EH (cell line): ENCODE measurements at regions not wholly inside any gene's neighbourhood (a gene's known extent, or its start where the extent isn't known, plus 50 kb on each side); places are given as distances from the start of the nearest gene placed in this dataset.
A peak's percentile ranks its signal among the peaks of the same experiment; 100 is the strongest.

Experiments used
- DNase-seq: peaks from one replicate; pipeline ENCODE4 v3.0.0-alpha.2; 2015; ENCODE audit warnings: low read depth

DNA sequence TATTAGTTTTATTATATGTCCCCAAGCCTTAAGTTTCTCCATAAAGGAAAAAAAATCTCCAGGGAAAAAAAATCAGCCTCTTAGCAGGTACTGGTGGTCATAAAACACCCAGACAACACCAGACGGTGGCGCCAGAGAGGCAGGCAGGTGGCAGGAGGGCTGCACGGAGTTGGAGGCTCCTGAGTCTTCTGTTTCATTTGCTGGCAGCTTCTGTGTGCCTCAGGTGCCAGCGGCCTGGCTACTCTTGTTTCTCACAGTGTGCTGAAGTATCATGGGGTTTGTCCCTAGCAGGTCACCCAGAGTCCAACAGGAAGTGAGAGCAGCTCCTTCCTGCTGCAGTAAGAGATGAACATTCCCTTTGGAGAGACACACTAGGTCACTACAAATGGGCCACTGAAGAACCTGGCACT lies 123.3 kb upstream of the GADD45A start:
- DNase-seq = peak; percentile 86

DNA sequence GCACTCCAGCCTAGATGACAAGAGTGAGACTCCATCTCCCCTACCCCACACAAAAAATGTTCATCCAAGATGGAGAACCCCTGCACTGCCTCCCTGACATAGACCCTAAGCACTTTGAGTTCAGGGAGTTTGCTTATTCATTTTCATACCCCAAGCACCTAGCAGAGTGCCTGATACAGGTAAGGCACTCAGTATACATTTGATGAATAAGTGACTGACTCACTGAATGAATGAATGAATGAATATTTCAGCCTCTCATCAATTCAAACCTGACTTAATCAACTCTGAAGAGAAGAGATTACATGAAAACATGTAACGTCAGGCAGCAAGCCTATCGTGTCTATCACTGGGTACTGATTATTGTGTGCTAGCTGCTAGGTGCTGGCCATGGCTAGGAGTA lies 121.3 kb upstream of the GADD45A start:
- DNase-seq = no peak

DNA sequence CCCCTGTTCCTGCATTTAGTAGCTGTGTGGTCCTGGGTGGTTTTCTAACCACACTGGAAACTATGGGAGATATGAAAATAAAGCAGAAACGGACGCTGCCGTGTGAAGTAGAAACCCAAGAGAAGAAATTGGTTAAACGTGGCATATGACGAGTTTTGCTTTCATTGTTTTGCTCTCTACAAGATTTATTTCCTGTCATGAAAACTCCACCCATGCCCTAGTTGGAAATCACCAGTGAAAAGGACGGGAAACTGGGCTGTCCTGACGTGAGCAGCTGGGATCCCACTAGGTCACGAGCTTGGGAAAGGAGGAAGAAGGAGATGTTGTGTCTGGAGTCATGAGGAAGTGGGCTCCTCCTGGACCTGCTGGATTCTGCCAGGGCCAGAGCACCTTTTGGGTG lies 120.8 kb upstream of the GADD45A start:
- DNase-seq = no peak

DNA sequence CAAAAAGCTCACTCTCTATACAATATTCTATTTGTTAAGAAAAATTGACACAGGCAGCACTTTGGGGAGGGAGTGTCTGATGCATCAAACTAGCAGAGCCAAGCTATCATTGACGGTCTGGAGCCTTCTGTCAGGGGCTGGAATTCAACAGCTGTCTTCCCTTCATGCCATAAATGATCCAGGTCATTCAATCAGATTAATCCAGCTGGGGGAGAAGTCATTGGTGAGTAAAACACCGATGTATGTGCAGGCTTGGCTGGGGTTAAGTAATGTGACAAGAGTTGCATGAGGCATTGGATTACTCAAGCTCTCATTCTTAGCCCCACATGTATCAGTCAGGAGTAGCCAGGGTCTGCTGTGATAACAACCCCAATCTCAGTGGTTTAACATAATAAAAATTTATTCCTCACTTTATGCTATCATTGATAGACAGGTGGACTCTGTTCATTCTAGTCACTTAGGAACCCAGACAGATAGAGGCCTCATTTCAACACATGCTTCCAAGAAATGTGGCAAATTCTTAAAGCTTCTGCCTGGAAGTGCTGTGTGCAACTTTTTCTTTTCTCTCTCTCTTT lies 118.1 kb upstream of the GADD45A start:
- DNase-seq = no peak

DNA sequence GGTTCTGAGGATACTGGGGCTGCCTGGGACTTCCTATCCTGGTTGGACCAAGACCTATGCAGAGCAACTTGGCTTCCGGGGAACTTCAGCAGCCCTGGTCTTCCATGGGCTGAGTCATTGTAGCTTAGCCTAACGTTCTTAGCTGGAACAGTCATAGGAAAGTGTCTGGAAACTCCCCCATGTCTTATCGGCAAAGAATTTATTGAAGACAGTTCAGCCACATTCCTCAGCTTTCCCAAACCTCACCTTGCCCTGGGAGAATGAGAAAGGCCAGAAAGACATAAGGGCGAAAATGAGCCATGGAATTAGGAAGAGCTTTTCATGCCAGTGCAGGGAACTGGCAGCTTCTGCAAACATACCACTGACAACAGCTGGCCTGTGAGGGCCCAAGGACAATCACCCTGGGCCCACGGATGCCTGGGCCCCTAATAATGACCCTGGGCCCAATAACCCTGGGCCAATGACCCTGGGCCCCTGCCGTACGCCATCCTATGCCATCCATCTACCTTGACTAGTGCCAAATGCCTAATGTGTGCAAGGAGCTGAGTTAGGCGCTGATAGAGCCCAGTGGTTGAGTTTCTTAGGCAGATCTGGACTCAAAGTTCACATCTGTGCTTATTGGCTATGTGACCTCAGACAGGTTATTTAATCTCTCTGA lies 114.4 kb upstream of the GADD45A start:
- peak; percentile 98 for DNase-seq

DNA sequence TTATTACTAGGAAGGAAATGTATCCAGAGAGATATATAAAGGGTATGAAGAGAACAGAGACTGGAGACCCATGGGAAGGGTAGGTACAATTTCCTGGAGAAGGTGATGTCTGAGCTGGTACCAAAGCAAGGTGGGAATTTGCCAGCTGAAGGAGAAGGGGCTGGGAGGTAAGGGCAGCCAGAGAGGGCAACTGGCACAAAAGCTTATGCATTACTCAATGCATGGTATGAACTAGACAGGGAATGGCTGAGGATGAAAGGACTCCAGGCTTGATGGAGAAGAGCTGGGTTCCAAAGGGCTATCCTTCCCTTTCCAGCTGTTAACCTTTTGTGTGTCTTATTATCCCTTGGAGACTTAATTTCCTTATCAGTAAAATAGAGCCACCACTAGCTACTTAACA lies 113.6 kb upstream of the GADD45A start:
- no peak for DNase-seq

DNA sequence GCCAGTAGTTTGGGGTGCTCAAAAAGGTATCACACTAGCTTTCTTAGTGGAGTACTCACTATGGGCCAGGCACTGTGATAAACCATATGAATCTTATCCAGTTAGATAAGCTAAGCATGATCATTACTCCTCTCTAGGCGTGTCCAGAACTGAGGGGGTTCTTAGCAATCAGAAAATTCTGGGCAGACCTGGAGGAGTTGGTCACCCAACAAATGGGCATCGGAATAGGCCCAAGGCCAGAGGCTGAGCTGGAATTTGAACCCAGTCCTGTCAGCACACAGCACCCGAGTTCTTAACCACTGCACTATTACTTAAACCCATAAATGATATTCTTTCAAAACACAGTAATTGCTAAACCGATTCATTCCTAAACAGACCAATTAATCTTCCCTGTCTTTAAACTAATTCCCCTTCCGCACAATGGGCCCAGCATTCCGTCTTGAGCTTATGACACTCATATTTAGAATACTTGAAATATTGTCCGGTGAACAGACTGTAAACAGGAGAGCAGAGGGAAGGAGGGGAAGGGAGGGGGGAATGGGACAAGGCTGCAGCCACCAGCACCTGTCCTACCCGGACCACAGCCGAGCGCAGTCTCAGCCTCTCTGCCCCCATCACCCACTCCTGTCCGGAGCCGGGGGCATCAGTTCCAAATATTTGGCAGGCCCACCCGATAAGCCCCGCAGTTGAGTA lies 113.0 kb upstream of the GADD45A start:
- no peak for DNase-seq

DNA sequence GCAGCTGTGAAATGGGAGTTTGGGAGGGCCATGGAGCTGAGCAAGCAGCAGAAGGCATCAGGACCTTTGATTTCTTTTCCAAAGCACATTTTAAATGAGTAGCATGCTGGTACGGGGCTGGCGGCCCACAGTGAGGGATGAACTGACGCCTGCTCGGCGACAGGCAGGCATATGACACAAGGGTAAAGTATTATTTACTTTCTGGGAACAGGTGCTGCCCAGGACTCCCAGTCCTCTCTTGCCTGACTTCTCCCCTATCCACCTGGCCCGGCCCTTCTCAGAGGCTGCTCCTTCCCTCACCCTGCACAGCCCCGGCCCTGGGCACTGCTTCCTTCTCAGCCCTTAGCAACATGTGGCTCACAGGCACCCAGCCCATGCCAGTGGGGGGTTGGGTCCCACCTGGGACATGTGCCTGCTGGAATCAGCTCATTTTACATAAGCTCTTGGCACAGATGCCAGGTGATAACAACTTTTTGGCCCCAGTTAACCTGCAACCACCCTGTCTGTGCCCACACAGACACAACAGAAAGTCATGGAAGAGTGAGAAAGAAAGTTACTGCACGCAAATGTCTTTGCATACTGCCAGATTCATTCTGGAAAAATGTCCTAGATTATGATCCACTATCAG lies 112.3 kb upstream of the GADD45A start:
- no peak for DNase-seq

DNA sequence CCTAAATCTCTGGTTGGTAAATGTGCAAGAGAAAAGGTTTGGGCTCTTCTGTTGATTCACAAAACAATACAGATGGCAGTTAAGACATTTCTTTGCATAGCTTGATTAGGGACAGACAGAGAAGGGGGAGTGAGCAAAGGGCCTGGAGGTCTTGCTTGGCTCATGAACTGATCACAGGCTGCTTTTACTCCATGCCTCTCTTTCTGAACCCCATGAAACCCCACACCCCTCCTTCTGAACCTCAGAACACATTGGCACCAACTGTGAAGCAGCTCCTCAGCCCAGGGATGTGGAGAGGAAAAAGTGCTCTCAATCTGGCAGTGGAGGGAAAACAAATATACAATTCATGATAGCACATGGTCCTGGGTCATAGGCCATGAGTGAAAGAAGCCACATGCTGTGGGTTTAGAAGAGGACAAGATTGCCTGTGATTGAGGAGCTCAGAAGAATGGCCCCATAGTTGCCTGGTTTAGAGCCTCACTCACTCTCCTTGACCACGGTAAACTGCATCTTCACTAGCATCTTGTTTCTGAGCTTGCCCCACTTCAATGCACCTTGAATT lies 111.6 kb upstream of the GADD45A start:
- DNase-seq = peak; percentile 51

DNA sequence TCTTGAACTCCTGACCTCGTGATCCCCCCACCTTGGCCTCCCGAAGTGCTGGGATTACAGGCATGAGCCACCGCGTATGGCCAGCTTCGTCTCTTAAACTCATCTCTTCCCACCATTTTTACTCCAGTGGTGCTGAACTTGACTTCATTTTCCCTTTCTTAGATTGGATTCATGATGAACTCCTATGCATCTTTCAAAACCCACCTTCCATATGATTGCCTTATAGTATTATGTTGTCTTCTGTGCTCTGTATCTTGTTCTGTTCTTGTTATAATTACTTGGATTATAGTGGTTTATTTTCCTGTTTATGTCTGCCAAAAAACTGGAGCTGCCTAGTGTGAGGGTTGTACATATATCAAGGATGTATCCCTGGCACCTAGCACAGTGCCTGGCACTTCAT lies 110.8 kb upstream of the GADD45A start:
- no peak for DNase-seq

DNA sequence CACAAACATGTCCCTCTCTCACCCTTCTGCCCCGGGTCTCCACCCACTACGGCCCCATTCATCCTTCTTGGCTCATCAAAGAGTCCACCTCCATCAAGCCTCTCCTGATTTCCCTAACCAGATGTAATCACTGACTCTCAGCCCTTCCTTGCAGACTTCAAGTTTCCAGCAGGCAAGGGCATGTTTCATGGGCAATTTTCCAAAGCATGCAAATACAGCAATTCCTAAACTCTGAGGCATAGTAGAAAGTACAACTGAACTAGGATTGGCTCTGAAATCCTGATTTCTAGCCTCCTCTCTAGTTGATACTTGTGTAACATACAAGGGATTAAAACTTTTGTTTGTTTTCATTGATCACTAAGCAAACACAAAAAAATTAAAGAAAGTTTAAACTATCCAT lies 109.1 kb upstream of the GADD45A start:
- DNase-seq = peak; percentile 91

DNA sequence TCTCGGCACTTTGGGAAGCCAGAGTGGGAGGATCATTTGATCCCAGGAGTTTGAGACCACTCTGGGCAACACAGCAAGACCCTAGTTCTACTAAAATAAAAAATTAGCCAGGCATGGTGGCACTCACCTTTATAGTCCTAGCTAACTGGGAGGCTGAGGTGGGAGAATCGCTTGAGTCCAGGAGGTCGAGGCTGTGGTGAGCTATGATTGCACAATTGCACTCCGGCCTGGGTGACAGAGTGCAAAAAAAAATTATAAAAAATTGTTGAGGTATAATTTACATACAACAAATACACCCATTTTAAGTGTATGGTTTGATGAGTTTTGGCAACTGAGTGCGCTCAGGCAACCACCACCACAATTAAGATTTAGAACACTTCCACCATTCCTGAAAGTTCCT lies 108.5 kb upstream of the GADD45A start:
- DNase-seq = no peak

DNA sequence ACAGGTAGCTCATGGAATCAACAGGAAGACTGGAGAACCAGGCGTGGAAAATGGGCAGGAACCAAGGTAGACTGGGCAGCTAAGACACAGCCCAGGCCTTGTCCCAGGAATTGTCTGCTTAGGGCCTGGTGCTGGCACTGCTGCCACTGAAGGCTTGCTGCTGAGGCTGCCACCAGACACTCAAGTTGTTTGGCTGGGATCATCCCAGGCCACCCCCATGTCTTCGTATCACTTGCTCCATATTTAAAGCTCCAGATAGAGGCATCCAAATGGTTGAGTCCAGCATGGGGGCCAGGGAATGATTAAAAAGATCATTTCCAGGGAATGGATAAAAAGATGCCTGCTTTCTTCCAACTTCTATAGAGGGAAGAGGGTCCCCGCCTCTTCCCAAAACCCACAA lies 107.4 kb upstream of the GADD45A start:
- no peak for DNase-seq

DNA sequence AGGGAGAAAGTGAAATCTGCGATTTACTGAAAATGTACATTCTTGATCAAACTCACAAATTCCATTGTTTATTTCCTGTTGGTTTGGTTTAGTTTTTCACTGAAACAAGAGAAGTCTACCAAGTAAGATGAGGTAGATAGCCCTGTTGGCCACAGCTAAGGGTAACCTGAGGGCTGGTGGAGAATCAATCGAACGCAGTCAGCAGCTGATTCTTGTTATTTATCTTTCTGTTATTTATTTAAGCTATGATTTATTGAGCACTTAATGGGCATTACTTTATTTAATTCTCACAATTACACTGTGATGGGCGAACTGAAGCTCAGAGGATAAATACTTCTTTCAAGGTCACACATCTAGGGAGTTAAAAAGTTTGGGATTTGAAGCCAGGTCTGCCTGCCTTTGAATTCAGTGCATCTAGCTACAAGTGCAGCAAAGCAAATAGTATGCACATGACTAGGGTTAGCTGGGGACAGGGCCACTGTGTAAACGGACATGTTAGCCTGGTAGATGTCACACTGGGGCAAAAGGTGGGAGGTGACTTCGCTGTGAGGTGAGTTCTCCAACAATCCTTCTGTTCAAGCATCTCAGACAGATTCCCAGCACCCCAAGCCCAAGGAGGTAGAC lies 106.5 kb upstream of the GADD45A start:
- no peak for DNase-seq

DNA sequence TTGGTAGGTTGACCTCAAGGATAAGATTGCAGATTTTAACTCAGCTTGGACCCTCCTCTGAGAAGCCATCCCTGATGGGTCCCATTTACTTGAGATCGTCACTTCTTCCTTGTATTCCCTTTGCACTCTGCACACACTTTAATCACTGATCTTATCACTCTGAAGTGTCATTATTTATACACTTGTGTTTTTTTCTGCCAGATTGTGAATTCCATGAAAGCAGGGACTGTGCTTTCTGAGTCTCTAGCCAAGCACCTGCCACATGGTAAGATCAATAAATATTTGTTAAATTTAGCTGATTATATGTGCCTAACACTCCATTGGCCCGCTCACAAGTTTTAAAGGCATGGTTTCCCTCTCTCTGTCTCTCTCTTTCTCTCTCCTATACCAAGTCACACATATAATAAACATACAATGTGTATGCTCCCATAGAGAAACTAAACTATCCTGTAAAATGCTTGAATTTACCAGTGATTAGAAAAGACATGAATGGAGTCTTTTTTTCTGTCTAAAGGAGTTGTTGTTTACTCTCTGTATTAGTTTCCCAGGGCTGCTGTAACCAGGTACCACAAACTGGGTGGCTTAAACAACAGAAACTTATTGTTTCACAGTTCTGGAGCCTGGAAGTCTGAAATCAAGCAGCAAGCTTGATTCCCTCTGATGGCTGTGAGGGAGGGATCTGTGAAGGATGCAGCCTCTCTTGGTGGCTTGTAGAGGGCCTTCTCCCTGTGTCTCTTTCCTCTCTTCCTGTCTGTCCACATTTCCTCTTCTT lies 105.2 kb upstream of the GADD45A start:
- no peak for DNase-seq

DNA sequence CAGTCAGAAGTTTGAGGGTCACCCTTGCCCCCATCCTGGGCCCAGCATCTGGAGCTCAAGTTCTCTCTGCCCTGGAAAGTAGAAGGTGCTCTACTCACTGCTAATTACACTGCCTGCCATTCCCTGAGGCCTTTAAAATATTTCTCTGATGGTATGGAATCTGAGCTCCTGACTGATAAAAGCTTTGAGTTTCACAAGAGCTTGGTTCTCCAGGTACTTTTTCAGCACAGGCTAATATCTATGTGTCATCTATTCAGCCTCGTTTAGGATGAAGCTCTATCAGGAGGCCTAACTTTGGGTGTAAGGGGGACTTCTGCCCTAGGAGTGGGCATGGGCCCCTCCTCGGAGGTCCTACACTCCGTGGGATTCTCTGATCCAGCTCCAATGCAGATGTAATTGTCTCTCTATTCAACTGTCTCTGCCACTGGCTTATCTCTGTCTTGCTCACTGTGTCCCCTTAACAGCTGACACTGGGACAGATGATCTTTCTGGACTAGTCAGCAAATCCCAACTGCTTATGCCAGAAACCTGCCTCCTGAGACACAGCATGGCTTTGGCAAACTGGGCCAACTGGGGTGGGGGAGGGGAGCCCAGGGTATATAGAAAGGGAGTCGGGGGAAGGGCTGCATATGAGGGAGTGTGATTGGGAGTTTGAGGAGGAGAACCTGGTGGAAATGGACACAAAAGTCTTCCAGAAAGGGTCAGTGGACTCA lies 104.2 kb upstream of the GADD45A start:
- no peak for DNase-seq

DNA sequence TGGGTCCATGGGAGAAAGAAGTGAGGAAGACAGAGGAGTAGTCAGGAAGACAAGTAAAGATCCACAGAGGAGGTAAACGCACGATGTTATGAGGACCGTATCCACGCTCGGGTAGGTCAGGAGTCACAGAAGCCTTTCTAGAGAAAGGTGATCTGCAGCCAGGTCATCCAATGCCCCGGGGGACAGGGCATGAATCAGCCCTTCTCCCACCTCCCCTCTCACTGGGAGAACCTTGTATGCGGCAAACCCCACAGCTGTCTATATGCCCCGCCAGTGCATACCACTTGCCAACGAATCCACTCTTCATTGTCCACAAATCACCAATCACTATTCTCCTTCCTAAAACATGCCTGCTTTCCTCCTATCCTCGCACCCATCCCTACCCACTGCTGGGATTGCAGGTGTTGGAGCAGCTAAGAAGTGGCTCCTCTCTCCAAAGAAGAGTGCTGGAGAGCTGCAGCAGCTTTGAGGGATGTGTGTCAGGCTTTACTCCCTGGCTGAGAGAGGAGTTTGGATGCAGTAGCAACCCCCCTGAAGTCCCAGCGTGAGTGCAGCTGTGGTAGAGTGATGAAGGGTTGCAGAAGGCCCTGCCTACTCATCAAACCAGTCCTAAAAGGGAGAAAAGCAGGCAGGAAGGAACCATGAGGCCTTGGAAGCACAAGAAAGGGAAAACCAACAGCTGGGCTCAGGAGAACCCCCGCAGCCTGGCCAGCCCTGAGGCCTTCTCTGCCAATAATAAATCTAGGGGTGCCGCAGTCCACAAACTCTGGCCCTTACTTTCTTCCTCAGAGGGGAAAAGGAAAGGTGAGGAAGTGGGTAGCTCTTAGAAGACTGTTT lies 102.2 kb upstream of the GADD45A start:
- DNase-seq = no peak

DNA sequence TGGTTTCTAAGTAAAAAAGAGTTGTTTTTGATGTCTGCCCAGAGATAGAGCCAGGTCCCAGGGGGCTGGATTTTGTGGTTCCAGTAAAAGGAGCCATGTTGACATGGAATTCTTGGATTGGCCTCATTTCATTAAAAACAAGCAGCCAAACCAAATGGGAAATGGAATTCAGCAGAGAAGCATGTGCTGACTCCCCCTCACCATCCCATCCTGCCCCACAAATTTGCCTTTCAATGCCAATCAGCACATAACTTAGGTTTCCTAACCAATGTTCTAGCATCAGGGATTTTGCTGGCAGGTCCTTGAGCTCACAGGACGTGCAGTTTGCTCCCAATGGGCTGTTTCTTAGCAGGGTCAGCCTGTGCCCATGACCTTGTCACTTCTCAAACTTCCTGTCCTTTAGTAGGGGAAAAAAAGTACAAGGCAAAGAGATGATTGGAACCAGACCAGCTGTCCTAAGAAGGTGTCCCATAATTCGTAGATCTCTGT lies 101.5 kb upstream of the GADD45A start:
- peak; percentile 54 for DNase-seq

DNA sequence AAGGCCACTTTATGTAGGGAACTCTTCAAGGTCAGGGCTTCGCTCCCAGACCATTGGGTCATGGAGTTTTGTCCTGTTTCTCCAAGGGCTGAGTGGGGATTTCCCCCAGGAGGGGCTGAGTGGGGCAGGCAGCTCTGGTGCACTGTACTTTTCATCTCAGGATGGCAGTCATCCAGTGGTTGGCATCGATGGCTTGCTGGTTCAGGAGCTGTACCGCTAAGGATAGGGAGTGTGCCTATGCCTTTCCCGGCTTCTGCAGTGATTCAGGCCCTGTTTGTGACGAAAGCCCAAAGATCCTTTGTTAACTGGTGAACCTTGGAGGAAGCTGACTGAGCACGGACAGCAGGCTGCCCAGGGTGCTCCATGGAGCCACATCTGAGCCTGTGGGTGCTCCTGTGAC lies 100.1 kb upstream of the GADD45A start:
- no peak for DNase-seq

DNA sequence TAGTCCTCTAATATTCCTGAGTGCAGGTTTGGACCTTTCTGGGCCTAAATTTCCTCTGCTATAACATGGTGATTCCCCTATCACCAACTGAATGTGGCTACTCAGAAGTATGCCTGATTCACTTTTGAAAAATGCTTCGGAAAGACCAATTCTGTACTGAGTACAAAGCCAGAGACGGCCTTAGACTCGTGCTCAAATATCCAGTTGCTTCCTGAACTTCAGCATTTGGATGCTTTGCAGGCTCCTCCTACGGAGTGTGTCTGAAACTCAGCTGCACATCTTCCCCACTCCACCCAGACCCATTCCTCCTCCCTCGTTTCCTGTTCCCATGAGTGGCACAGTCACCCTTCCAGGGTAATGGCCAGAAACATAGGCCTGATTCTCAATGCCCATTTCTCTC lies 98.4 kb upstream of the GADD45A start:
- DNase-seq = peak; percentile 92
